GM19025 (cell line): ENCODE measurements at regions not wholly inside any gene's neighbourhood (a gene's known extent, or its start where the extent isn't known, plus 50 kb on each side); places are given as distances from the start of the nearest gene placed in this dataset.

Experiments
- ATAC-seq: cut with Tn5 transposase; IDR thresholded peaks from one replicate; pipeline ENCODE4 v1.9.1; 2021; ENCODE audit warnings: mild to moderate bottlenecking, low read depth, moderate library complexity; ENCODE audit not compliant: unreplicated experiment

GRCh38 chr4:28682847-28683246 lies 1822.2 kb downstream of the STIM2 start:
- no peak for ATAC-seq

GRCh38 chr4:28686618-28687017 lies 1826.0 kb downstream of the STIM2 start:
- no peak for ATAC-seq

- ATAC-seq = no peak
Measured at GRCh38 chr4:28690890-28691289, 1830.2 kb downstream of the STIM2 start.

GRCh38 chr4:28702571-28702970 lies 1841.9 kb downstream of the STIM2 start:
- ATAC-seq = no peak

GRCh38 chr4:28709891-28710290 lies 1849.2 kb downstream of the STIM2 start:
- no peak for ATAC-seq

GRCh38 chr4:28723371-28723770 lies 1862.7 kb downstream of the STIM2 start:
- ATAC-seq = no peak

GRCh38 chr4:28724239-28724638 lies 1863.6 kb downstream of the STIM2 start:
- no peak for ATAC-seq

- no peak for ATAC-seq
Measured at GRCh38 chr4:28730304-28730703, 1869.7 kb downstream of the STIM2 start.

- no peak for ATAC-seq
Measured at GRCh38 chr4:28744066-28744465, 1883.4 kb downstream of the STIM2 start.

GRCh38 chr4:28754376-28754775 lies 1893.7 kb downstream of the STIM2 start:
- no peak for ATAC-seq

- no peak for ATAC-seq
Measured at GRCh38 chr4:28755081-28755480, 1894.4 kb downstream of the STIM2 start.

- no peak for ATAC-seq
Measured at GRCh38 chr4:28759064-28759463, 1898.4 kb downstream of the STIM2 start.

GRCh38 chr4:28760003-28760402 lies 1899.4 kb downstream of the STIM2 start:
- no peak for ATAC-seq

- ATAC-seq = no peak
Measured at GRCh38 chr4:28772066-28772465, 1911.4 kb downstream of the STIM2 start.

- no peak for ATAC-seq
Measured at GRCh38 chr4:28772788-28773187, 1912.1 kb downstream of the STIM2 start.

- ATAC-seq = no peak
Measured at GRCh38 chr4:28774344-28774743, 1913.7 kb downstream of the STIM2 start.

- no peak for ATAC-seq
Measured at GRCh38 chr4:28776004-28776403, 1915.4 kb downstream of the STIM2 start.

GRCh38 chr4:28784188-28784587 lies 1923.5 kb downstream of the STIM2 start:
- ATAC-seq = no peak

- no peak for ATAC-seq
Measured at GRCh38 chr4:28787947-28788346, 1927.3 kb downstream of the STIM2 start.

- ATAC-seq = no peak
Measured at GRCh38 chr4:28788929-28789490, 1928.4 kb downstream of the STIM2 start.

- ATAC-seq = no peak
Measured at GRCh38 chr4:28792917-28793597, 1927.1 kb upstream of the PCDH7 start.

GRCh38 chr4:28799696-28800095 lies 1920.5 kb upstream of the PCDH7 start:
- no peak for ATAC-seq
